Stimulated activated CD4-positive, alpha-beta T cell treated with anti-CD3 and anti-CD28 coated beads, Interleukin-12 subunit alpha, Interleukin-12 subunit beta, amount 100 ng/mL, for 24 hours (primary cell): ENCODE measurements at regions not wholly inside any gene's neighbourhood (a gene's known extent, or its start where the extent isn't known, plus 50 kb on each side); places are given as distances from the start of the nearest gene placed in this dataset.
"Not testable (repeated sequence)": the region's sequence is repeated elsewhere in the genome, so short reads cannot be mapped to it uniquely, and the experiment has no call there.

Experiments
- DNase-seq, 2 experiments: peaks; one replicate each; pipeline ENCODE4 v3.0.0-alpha.2; 2020; ENCODE audit warnings: low read depth in 2 of 2

- no peak for DNase-seq
Measured at GRCh38 chr10:125554016-125554703, 128.8 kb downstream of the TEX36 start.

GRCh38 chr10:125553091-125553490, 129.9 kb downstream of the TEX36 start:
- DNase-seq: no peak

- no peak for DNase-seq
Measured at GRCh38 chr10:125551247-125551646, 131.7 kb downstream of the TEX36 start.

GRCh38 chr10:125550362-125550761, 132.6 kb downstream of the TEX36 start:
- no peak for DNase-seq

- no peak for DNase-seq
Measured at GRCh38 chr10:125549653-125550052, 133.3 kb downstream of the TEX36 start.

GRCh38 chr10:125548878-125549277, 134.1 kb downstream of the TEX36 start:
- no peak for DNase-seq

- DNase-seq: no peak
Measured at GRCh38 chr10:125548356-125548755, 134.6 kb downstream of the TEX36 start.

- DNase-seq: no peak
Measured at GRCh38 chr10:125547010-125547650, 135.8 kb downstream of the TEX36 start.

GRCh38 chr10:125543796-125544195, 139.2 kb downstream of the TEX36 start:
- DNase-seq: no peak

DNA sequence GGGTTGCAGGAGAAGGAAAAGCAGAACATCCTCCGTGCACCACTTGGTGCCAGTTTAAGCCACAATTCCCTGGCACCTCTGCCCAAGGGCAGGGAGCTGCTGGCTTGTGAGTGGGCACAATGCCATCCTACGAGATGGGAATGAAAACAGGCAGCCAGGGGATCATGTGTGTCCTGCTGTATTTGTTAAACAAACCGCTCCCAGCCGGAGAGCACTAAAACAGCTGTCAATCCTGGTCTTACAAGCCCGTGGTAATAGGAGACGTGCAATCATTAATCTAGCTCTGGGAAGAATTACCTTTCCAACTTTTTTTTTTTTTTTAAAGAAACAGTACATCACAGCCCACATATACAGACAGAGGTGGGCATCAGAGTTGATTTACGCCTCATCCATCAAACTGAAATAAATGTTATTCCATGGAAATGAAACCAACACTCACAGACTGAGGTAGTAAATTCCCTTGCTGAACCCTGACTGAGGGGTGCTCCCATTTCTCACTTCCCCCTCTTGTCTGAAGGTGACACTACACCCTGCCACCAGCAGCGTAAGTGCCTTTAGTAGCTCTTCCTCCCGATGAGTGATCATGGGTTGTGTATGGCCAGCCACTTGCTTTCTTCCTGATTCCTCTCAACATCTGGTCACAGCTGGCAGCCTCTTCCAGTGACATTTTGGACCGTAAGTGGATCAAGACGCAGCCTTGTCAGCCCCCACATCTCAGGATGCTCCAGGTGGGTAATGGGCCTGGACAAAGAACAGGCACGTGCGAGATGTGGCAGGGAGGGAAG, 143.8 kb downstream of the TEX36 start:
- DNase-seq: no peak

DNA sequence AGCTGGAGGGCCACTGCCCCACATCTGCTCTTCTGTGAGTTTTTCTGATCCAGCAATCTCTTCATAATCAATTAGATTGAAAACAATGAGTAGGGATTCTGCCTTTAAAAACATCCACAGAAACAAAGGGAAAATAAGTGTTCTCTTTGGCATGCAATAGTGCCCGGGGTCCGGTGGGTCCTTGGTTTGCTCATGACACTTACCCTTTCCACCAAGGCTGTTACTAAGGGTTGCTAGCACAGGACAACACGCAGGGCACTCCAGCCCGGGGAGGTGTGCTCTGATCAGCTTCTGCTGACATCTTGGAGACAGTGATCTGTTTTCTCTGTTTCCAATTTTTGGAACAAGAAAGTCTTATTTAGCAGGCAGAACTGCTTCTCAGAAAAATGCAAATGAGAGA, 146.7 kb downstream of the TEX36 start:
- no peak for DNase-seq

DNA sequence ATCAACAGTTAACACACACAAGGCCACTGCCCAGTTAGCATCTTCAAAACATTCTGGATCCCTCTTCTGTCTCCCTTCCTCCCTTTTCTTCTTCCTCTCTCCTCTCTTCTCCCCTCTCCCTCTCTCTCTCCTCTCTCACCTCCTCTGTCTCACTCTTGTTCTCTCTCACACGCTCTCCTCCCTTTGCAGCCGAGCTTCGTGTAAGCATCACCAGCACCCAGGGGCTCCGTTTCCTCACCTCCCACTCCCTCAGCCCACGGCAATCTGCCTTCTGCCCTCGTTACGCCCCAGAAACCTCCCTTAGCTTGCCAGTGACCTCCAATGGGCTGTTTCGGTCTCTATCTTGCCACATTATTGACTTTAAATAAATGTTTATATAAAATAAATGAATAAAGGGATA, 147.4 kb downstream of the TEX36 start:
- no peak for DNase-seq

GRCh38 chr10:125534515-125534914, 148.4 kb downstream of the TEX36 start:
- DNase-seq: no peak

- no peak for DNase-seq
Measured at GRCh38 chr10:125533866-125534265, 149.1 kb downstream of the TEX36 start.

- DNase-seq: no peak
Measured at GRCh38 chr10:125531465-125531864, 151.5 kb downstream of the TEX36 start.

DNA sequence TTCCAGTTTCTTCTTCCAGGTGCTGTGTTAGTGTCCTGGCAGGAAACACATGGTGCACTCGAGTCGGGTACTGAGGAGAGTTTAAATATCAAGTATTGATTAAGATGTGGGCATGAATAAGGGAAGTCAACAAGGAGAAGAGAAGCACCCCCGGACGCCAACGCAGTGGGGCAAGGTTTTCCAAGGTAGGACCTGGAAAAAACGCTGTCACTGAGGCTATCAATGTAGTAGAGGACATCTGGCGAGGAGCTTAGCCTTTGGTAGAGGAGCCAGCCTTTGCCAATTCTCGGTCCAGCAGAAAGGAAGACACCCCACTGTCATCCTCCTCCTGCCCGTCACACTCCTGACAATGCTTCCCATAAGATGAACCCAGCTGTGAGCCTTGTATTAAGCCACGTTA, 159.6 kb downstream of the TEX36 start:
- no peak for DNase-seq

DNA sequence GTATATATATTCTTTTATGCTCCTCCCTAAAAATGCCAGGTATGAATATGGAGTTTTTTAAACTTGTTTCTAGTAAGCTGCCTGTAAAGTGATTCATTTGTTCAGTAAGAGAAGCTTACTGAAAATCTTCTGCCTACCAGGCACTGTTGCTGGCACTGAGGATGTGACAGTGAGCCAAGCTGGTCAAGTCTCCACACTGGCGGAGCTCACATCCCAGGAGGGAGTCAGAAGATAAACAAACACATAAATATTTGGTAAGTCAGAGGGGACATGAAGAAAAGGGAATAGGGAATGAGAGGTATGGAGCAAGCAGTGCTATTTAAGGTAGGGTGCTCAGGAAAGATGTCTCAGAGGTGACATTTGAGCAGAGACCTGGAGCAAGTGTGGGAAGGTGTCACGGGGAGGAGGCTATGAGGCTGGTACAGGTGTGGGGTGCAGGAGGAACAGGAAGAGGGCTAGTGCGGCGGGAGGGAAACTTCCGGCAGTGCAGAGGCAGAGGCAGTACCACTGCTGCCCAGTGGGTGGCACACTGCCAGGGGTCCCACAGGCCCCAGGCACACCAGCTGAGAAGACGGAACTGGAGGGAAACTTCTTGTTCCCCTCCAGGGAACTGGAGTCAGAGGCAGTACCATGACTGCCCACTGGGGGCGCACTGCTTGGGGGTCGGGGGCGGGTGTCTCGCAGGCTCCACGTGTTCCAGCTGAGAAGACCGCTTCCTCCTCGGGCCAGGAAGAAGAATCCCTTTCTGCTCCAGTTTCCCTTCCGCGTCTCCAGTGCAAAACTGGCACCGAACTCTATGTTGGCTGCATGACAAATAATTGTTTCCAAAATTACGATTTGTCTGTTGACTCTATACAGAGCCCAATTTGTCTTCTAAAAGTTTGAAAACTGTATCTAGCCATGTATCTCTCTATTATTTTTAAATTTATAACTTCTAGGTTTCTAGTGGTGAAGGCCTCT, 161.0 kb downstream of the TEX36 start:
- DNase-seq: peak in 1 of 2 experiments; percentile 6

DNA sequence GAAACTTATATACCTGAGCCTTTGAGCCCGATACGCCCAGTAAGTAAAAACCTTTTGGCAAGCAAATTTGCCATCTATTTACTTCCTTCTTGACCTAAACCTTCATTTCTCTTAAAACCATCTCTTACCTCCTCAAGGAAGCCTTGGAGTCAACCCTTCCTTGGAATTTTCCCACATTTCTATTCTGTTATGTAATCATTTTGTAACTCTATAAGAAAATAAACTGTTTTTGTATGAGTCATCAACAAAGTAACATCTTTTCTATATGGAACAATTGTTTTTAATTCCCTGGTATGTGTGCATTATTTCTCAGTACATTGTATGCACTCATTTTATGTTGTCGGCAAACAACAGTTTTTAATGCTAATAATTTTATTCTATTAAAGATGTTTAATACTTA, 162.0 kb downstream of the TEX36 start:
- DNase-seq: no peak

DNA sequence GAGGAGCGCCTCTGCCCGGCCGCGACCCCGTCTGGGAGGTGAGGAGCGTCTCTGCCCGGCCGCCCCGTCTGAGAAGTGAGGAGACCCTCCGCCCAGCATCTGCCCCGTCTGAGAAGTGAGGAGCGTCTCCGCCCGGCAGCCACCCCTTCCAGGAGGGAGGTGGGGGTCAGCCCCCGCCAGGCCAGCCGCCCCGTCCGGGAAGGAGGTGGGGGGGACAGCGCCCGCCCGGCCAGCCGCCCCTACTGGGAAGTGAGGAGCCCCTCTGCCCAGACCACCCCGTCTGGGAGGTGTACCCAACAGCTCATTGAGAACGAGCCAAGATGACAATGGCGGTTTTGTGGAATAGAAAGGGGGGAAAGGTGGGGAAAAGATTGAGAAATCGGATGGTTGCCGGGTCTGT, 164.6 kb downstream of the TEX36 start:
- not testable (repeated sequence) for DNase-seq

DNA sequence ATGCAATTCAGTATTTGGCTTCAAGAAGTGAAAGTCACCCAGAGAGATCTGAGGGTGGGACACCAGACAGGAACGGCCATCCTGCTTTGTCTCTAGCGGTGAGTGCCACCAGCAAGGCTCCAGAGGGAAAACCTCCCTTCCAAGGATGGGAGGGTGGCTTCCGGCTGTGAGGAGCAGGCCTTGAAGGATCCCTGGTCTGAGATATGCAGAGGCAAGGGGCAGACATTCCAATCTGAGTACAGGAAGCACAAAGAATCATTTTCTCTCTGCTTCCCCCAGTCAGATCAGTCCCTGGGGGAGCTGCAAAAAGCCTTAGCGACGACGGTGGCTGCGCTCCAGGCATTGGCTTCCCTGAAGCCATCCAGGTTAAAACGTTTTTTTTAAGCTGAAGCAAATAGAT, 167.4 kb downstream of the TEX36 start:
- no peak for DNase-seq
